ENCODE measurements at regions not wholly inside any gene's neighbourhood (a gene's known extent, or its start where the extent isn't known, plus 50 kb on each side); places are given as distances from the start of the nearest gene placed in this dataset.

DNA sequence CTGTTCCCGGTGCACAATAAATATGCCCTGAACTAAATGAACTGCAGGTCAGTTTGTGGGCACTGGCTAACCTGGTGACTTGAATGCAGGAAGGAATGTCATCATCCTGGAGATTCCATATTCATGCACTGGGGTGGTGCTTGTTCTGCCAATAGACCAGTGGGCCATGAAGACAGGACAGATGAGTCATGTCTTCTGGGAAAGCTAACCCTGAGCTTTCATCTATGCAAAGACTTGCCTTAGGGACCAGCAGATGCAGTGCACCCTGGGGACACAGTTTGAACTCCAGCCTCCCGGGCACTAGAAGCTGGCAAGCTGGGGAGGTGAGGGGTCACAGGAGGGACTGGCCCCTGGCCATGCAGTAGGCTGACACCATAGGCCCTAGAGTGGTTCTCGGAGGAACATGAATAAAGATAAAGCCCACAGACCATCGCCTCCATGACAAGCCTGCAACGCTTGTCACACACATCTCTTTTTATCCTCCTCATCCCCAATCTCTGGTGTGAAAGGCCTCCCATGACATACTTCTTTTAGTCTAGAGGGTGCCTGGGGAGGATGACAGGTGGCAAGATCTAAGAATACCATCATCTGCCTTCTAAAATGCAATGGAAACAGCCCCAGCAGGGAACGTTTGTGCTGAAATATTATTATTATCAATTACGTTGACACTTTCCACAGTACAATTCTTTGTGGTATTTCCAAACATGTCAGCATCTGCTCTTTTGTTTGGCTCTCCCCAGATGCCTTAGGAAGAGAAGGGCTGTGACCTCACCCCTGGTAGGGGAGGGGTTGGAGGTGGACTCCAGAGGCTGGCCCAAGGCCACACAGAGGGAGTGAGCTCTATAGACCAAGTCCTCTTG, 267.4 kb upstream of the RAB6C start:
- no peak for DNase-seq

DNA sequence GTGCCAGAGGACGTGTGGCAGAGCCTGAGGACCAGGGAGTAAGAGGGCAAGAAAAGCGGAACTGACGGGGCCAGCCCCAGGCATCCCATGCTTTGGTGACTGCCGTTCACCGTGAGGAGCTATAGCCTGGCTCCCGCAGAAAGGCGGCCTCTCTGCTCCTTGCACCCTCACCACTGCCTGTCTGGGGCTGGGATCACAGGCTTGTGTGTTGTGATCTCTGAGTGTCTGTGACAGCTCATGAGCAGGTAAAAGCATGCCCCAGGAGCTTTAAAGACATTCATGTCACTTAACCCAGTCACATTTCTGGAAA, 266.8 kb upstream of the RAB6C start:
- DNase-seq: no peak

- no peak for DNase-seq
Measured at GRCh38 chr2:129713337-129713736, 266.1 kb upstream of the RAB6C start.

GRCh38 chr2:129716781-129717559, 262.5 kb upstream of the RAB6C start:
- DNase-seq: no peak

- peak; percentile 6 for DNase-seq
Measured at GRCh38 chr2:129717560-129718130, 261.8 kb upstream of the RAB6C start.

- no peak for DNase-seq
Measured at GRCh38 chr2:129719335-129719734, 260.1 kb upstream of the RAB6C start.

GRCh38 chr2:129720360-129720759, 259.1 kb upstream of the RAB6C start:
- DNase-seq: no peak

DNA sequence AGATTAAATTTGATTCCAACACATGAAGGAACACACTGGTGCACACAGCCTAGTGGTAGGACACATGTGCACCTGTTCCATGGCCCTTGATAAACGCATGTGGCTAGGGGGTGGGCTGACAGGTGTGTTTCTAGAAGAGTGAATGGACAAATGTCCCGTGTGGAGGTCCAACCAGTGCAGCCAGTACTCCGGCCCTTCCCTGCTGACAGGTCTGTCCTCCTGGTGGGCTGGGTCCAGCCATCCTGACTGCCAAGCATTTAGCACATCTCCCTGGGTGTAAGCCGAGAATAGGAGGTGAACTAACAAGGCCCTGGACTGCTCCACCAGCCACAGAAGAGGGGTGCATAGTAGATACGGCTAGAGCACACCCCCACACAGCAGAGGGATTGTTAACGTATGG, 258.7 kb upstream of the RAB6C start:
- DNase-seq: no peak

- no peak for DNase-seq
Measured at GRCh38 chr2:129721236-129721635, 258.2 kb upstream of the RAB6C start.

DNA sequence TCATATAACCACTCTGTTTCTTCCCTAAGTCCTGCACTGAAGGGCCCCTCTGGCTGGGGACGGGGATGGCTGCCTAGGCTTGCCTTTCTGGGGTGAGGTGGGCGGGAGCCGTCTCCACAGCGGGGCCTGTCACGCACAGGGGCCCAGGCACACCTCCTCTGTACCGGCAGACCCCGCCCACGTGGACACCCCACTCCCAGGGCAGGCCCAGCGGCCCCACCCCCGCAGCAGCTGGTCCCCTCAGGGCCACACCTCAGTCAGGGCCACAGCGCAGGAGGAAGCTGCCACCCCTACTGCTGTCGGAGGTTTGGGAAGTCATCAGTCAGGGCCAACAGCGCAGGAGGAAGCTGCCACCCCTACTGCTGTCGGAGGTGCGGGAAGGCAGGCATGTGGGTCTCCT, 257.6 kb upstream of the RAB6C start:
- no peak for DNase-seq

- DNase-seq: no peak
Measured at GRCh38 chr2:129722306-129723019, 257.0 kb upstream of the RAB6C start.

- no peak for DNase-seq
Measured at GRCh38 chr2:129723277-129724020, 256.0 kb upstream of the RAB6C start.

DNA sequence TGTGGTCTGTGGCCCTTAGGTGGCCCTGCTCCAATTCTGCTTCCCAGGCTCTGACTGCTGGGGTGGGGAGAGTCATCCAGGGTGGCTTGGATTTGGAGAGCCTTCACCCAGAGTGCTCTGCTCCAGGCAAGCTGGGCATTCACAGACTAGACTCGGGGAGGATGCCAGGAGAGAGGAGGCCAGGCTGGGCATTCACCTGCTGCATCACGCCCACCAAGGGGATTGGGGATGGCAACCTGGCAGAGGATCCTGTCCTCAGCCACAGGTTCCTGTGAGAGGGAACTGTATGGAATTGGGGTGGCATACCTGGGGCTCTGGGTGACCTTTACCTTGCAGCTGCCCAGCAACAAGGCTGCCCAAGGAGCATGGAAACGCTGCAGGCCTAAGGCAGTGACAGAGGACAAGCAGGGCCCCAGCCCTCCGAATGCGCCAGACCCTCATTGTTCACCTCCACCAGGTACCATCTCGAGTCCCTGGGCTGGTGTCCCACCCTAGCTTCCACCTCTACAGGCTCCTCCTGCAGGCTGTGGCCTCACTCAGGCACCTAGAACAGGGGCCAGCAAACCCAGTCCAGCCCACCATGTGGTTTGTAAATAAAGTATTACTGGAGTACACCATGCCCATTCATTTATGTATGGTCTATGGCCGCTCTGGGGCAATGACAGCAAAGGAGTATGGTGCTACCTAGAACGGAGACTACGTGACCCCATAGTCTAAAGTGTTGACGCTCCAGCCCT, 255.3 kb upstream of the RAB6C start:
- DNase-seq: no peak

DNA sequence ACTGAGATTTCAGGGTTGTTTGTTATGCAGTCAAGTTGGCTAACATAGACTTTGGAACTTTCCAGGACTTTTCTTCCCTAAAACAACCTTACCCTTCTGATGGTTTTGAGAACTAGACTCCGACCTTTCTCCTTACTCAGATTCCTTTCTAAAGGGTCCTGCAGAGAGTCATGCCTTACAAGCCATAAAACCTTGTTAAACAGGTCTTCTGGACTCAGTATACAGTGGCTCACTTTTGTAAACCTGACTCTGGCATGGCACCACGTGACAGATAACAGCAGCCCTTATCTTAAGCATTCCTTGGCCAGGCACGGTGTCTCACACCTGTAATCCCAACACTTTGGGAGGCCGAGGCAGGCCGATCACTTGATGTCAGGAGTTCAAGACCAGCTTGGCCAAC, 253.2 kb upstream of the RAB6C start:
- no peak for DNase-seq

GRCh38 chr2:129727286-129727685, 252.2 kb upstream of the RAB6C start:
- DNase-seq: no peak

- DNase-seq: no peak
Measured at GRCh38 chr2:129728035-129728972, 251.2 kb upstream of the RAB6C start.

- no peak for DNase-seq
Measured at GRCh38 chr2:129729011-129729410, 250.5 kb upstream of the RAB6C start.

DNA sequence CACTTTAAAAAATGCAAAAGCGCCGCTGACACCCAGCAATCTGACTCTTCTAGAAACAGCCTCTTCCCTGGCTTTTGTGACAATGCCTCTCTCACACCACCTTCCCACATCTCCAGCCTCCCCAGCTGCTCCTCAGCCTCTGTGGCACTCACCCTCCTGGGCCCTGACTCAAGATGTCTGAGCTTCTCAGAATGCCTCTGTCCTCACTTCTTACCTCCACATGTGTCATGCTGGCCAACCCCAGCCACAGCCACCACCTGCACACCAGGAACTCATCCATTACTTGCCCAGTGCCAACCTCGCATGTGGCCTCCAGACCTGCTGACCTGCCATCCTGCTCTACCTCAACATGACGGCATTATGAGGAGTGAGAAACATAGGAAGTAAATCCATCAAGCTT, 249.8 kb upstream of the RAB6C start:
- no peak for DNase-seq

DNA sequence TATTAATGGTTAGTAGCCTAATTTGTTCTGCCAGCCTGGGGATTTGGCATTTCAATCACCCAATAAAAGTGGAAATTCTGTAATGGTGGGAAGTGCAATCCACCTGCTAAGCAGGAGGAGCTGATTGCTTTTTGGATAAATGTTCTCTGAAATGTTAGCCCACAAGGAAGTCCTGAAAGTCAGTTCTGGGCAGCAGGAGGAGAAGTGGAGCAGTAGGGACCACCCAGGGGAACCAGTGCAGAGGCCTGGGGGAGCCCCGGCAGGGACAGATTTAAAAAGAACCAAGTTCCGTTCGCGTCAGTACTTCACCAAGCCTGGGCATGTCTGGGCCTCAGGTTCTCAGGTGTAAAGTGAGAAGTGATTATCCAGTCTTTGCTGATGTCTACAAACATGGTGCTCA, 248.5 kb upstream of the RAB6C start:
- no peak for DNase-seq

- DNase-seq: no peak
Measured at GRCh38 chr2:129731907-129732629, 247.4 kb upstream of the RAB6C start.

All from NCI-H526 treated with DMSO at 0.1 percent for 48 hours (cell line).